ENCODE measurements at regions not wholly inside any gene's neighbourhood (a gene's known extent, or its start where the extent isn't known, plus 50 kb on each side); places are given as distances from the start of the nearest gene placed in this dataset.

DNA sequence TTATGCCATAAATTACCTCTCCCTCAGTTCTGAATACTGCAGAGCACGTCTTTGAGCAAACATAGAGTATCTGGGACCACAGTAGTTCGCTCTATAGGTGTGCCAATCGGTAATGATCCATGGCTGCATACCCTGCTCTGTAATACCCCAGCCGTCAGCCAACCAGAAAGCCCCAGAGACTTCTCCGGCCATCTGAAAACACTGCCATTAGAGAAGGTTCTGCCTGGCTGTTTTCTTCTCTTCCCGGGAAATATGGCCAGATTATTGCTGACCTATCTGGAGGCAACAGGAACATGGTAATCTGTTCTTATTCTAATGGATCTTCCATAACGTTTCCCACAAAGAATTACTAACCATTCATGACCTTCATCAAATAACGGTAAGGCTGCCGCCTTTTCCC is 139.9 kb downstream of the RPS12 start:
- WGBS (ENCODE audit: low lambda C conversion rate) = 56% methylated on average over 9 of the region's 9 CpGs
- H3K4me3 ChIP-seq (ENCODE audit: low read depth in 2 of 2, low read length in 1 of 2) = no peak overlapping the region
- no peaks in the 10 kb centered on the region for H3K9me3 ChIP-seq
- no peak overlapping the region for H2AFZ ChIP-seq (ENCODE audit: low read depth)
- TF ChIP-seq, protein P1, sequence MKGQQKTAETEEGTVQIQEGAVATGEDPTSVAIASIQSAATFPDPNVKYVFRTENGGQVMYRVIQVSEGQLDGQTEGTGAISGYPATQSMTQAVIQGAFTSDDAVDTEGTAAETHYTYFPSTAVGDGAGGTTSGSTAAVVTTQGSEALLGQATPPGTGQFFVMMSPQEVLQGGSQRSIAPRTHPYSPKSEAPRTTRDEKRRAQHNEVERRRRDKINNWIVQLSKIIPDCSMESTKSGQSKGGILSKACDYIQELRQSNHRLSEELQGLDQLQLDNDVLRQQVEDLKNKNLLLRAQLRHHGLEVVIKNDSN (IDR thresholded peaks at IDR 0.05; ENCODE audit: borderline replicate concordance, low read depth) = no peak
- TF ChIP-seq GATA2 (CRISPR knock-in tag; IDR thresholded peaks at IDR 0.05) (no peak), CHD2 (IDR thresholded peaks at IDR 0.05; ENCODE audit: low read length, partially characterized antibody) (no peak)
- TF ChIP-seq, protein P2, sequence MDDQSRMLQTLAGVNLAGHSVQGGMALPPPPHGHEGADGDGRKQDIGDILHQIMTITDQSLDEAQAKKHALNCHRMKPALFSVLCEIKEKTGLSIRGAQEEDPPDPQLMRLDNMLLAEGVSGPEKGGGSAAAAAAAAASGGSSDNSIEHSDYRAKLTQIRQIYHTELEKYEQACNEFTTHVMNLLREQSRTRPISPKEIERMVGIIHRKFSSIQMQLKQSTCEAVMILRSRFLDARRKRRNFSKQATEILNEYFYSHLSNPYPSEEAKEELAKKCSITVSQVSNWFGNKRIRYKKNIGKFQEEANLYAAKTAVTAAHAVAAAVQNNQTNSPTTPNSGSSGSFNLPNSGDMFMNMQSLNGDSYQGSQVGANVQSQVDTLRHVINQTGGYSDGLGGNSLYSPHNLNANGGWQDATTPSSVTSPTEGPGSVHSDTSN (IDR thresholded peaks at IDR 0.05) = no peak
- ChIA-PET CTCF (no interaction called here), POLR2A (no interaction called here)
- H3F3A ChIP-seq (replicated peaks; ENCODE audit: insufficient read depth) = no peaks in the 10 kb centered on the region
- H3K79me2 ChIP-seq (ENCODE audit: insufficient read depth) = no peaks in the 10 kb centered on the region
- H3K27ac ChIP-seq (ENCODE audit: low read depth in 2 of 2, low read length in 1 of 2) = no peak overlapping the region
- no peak overlapping the region for H3K9ac ChIP-seq
- DNase-seq = no peak
- H3K27me3 ChIP-seq (ENCODE audit: insufficient read depth) = no peaks in the 10 kb centered on the region
- no peak overlapping the region for H3K4me2 ChIP-seq
- no peaks in the 10 kb centered on the region for H4K20me1 ChIP-seq (ENCODE audit: insufficient read depth)
- no peaks in the 10 kb centered on the region for H3K36me3 ChIP-seq (replicated peaks in 1 of 2; ENCODE audit: control insufficient read depth in 1 of 2, insufficient read depth in 2 of 2, low read length in 1 of 2)
- H3K9me2 ChIP-seq = no peaks in the 10 kb centered on the region
- H3K4me1 ChIP-seq (ENCODE audit: control insufficient read depth in 1 of 2, insufficient read depth in 2 of 2, low read depth in 1 of 2, low read length in 1 of 2) = no peaks in the 10 kb centered on the region

DNA sequence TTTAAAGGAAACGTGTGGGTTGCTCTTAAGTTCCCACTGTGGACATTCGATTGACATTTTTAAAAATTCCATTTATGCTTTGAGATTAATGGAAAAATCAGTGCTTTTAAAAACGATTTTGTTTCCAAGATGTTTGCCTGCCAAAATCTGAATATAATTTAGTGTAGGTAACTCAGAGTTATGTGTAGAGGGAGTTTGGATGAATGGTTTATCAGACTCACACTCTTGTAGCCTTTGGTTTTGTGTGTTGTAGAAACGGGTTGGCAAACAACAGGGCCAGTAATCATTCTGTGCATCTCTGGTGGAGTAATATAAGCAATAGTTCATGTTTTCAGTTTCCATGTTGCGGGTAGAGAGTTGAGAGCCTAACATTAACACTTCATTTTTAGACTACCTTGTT is 140.6 kb downstream of the RPS12 start:
- no peaks in the 10 kb centered on the region for H3K27me3 ChIP-seq (ENCODE audit: insufficient read depth)
- no peak overlapping the region for H3K9ac ChIP-seq
- no peaks in the 10 kb centered on the region for H3K79me2 ChIP-seq (ENCODE audit: insufficient read depth)
- H3K4me3 ChIP-seq (ENCODE audit: low read depth in 2 of 2, low read length in 1 of 2) = no peak overlapping the region
- no peak overlapping the region for H2AFZ ChIP-seq (ENCODE audit: low read depth)
- no peaks in the 10 kb centered on the region for H3K4me1 ChIP-seq (ENCODE audit: control insufficient read depth in 1 of 2, insufficient read depth in 2 of 2, low read depth in 1 of 2, low read length in 1 of 2)
- TF ChIP-seq NFIC (IDR thresholded peaks at IDR 0.05; ENCODE audit: borderline replicate concordance) = no peak
- TF ChIP-seq NRF1 (IDR thresholded peaks at IDR 0.05; ENCODE audit: low read depth, low read length) = no peak
- TF ChIP-seq, protein P3, sequence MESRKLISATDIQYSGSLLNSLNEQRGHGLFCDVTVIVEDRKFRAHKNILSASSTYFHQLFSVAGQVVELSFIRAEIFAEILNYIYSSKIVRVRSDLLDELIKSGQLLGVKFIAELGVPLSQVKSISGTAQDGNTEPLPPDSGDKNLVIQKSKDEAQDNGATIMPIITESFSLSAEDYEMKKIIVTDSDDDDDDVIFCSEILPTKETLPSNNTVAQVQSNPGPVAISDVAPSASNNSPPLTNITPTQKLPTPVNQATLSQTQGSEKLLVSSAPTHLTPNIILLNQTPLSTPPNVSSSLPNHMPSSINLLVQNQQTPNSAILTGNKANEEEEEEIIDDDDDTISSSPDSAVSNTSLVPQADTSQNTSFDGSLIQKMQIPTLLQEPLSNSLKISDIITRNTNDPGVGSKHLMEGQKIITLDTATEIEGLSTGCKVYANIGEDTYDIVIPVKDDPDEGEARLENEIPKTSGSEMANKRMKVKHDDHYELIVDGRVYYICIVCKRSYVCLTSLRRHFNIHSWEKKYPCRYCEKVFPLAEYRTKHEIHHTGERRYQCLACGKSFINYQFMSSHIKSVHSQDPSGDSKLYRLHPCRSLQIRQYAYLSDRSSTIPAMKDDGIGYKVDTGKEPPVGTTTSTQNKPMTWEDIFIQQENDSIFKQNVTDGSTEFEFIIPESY (IDR thresholded peaks at IDR 0.05; ENCODE audit: borderline replicate concordance, low read depth) = no peak
- H3F3A ChIP-seq (replicated peaks; ENCODE audit: insufficient read depth) = no peaks in the 10 kb centered on the region
- DNase-seq = no peak
- ChIA-PET CTCF (interaction anchor here (1.0 kb wide), 1 partner anchor 10 kb away, joined by 3 read pairs; no protein-coding TSS in a partner anchor), POLR2A (no interaction called here)
- no peaks in the 10 kb centered on the region for H4K20me1 ChIP-seq (ENCODE audit: insufficient read depth)
- H3K36me3 ChIP-seq (replicated peaks in 1 of 2; ENCODE audit: control insufficient read depth in 1 of 2, insufficient read depth in 2 of 2, low read length in 1 of 2) = no peaks in the 10 kb centered on the region
- H3K27ac ChIP-seq (ENCODE audit: low read depth in 2 of 2, low read length in 1 of 2) = no peak overlapping the region
- no peaks in the 10 kb centered on the region for H3K9me3 ChIP-seq
- no peak overlapping the region for H3K4me2 ChIP-seq
- H3K9me2 ChIP-seq = no peaks in the 10 kb centered on the region
- WGBS (ENCODE audit: low lambda C conversion rate) = 39% methylated on average over 5 of the region's 5 CpGs

All from SK-N-SH (cell line).